HepG2 (cell line): ENCODE measurements at regions not wholly inside any gene's neighbourhood (a gene's known extent, or its start where the extent isn't known, plus 50 kb on each side); places are given as distances from the start of the nearest gene placed in this dataset.

Experiments used
- DNMT1 ChIP-seq: sonication (generic); formaldehyde crosslinking; IDR thresholded peaks from 2 replicates; pipeline ENCODE4 v1.5.1; 2020; ENCODE audit warnings: mild to moderate bottlenecking, missing genetic modification reagents
- NFYB ChIP-seq: sonication (generic); formaldehyde crosslinking; IDR thresholded peaks from 2 replicates; pipeline ENCODE4 v1.4.0; 2020; ENCODE audit warnings: missing genetic modification reagents
- PCBP1 ChIP-seq: fragments of 200-400 bp; formaldehyde crosslinking; IDR thresholded peaks from 2 replicates; pipeline ENCODE4 v1.6.1; 2017; ENCODE audit warnings: mild to moderate bottlenecking, low read depth, low read length, borderline replicate concordance
- RAD21 ChIP-seq: fragments of 450-650 bp; formaldehyde crosslinking; IDR thresholded peaks from 2 replicates; pipeline ENCODE4 v1.5.0; 2020; ENCODE audit warnings: mild to moderate bottlenecking
- RFX5 ChIP-seq: IDR thresholded peaks from 2 replicates; pipeline ENCODE4 v1.6.1; 2011; ENCODE audit warnings: low read depth, low read length, improper control_type of control experiment
- SMARCE1 ChIP-seq: fragments of 450-650 bp; IDR thresholded peaks from 2 replicates; pipeline ENCODE4 v1.6.1; 2017; ENCODE audit warnings: borderline replicate concordance
- STAT5B ChIP-seq: sonication (generic); formaldehyde crosslinking; IDR thresholded peaks from 2 replicates; pipeline ENCODE4 v1.4.0; 2020; ENCODE audit warnings: missing genetic modification reagents
- UBTF ChIP-seq: sonication (generic); formaldehyde crosslinking; IDR thresholded peaks from 2 replicates; pipeline ENCODE4 v1.4.0; 2020; ENCODE audit warnings: mild to moderate bottlenecking, missing genetic modification reagents
- ZBTB44 ChIP-seq: sonication (generic); formaldehyde crosslinking; IDR thresholded peaks from 2 replicates; pipeline ENCODE4 v1.4.0; 2020; ENCODE audit warnings: missing genetic modification reagents
- ZBTB7A ChIP-seq: sonication (generic); formaldehyde crosslinking; IDR thresholded peaks from 2 replicates; pipeline ENCODE4 v1.8.0; 2022; ENCODE audit warnings: mild to moderate bottlenecking, missing genetic modification reagents
- ZNF550 ChIP-seq: sonication (generic); formaldehyde crosslinking; IDR thresholded peaks from 2 replicates; pipeline ENCODE4 v1.4.0; 2020; ENCODE audit warnings: mild to moderate bottlenecking, missing genetic modification reagents, borderline replicate concordance
- ZNF580 ChIP-seq: IDR thresholded peaks from 2 replicates; pipeline ENCODE4 v1.6.1; 2016; ENCODE audit warnings: low read depth, borderline replicate concordance

- TF ChIP-seq ZBTB7A (no peak), PCBP1 (no peak), STAT5B (no peak), ZNF550 (CRISPR knock-in tag) (no peak), RFX5 (no peak), UBTF (CRISPR knock-in tag) (no peak), ZNF580 (no peak), RAD21 (no peak), DNMT1 (CRISPR knock-in tag) (no peak), NFYB (CRISPR knock-in tag) (no peak), SMARCE1 (no peak), ZBTB44 (no peak)
Observed at GRCh38 chr7:41134300-41135255, 568.3 kb downstream of the INHBA start.
